ENCODE measurements at regions not wholly inside any gene's neighbourhood (a gene's known extent, or its start where the extent isn't known, plus 50 kb on each side); places are given as distances from the start of the nearest gene placed in this dataset.
A peak's percentile ranks its signal among the peaks of the same experiment; 100 is the strongest.

GRCh38 chr3:177358091-177358976, 161.1 kb upstream of the TBL1XR1 start:
- no peak for FAIRE-seq
- Histone ChIP-seq H3K4me1 (peaks cover 15 to 35% (median 32%) of the 10 kb centered on the region in 3 donors), H3K4me3 (peak overlapping the region in 1 of 4 donors; percentile 2)

GRCh38 chr3:177358977-177359592, 161.8 kb upstream of the TBL1XR1 start:
- H3K4me1 ChIP-seq, result peaks cover 15 to 35% (median 32%) of the 10 kb centered on the region in 3 donors
- no peak for TF ChIP-seq CTCF (IDR thresholded peaks at IDR 0.05)
- no peaks in the 10 kb centered on the region for H3K36me3 ChIP-seq
- FAIRE-seq (no peak), ATAC-seq (peak; percentile 15 to 38 (median 16)), DNase-seq (peak; percentile 28 to 68 (median 48))
- no peaks in the 10 kb centered on the region for H3K9me3 ChIP-seq
- H3K27ac ChIP-seq, result peak overlapping the region; percentile 64 to 93 (median 80)
- no peaks in the 10 kb centered on the region for H3K27me3 ChIP-seq
- intact Hi-C loops (cut with DNase I), result loop anchor here (2.0 to 10.0 kb wide), 3 partner anchors 144 to 162 kb away; partner anchors contain the start of gene TBL1XR1 (in 2 of the 3)
- WGBS, 2 donors, result 52 to 57% methylated on average over 31 of the region's 31 CpGs
- H3K4me3 ChIP-seq, result peak overlapping the region in 2 of 4 donors; percentile 40 to 42

More at GRCh38 chr3:177358091-177358976, 161.1 kb upstream of the TBL1XR1 start:
- peak in 3 of 4 donors; percentile 1 to 17 (median 15) for ATAC-seq
- H3K27me3 ChIP-seq, result no peaks in the 10 kb centered on the region
- TF ChIP-seq CTCF (IDR thresholded peaks at IDR 0.05), result no peak
- WGBS, 2 donors, result 61 to 62% methylated on average over 15 of the region's 15 CpGs
- no peaks in the 10 kb centered on the region for H3K9me3 ChIP-seq
- H3K27ac ChIP-seq, result peak overlapping the region; percentile 28 to 93 (median 80)
- H3K36me3 ChIP-seq, result no peaks in the 10 kb centered on the region
- peak in 1 of 6 donors; percentile 62 for DNase-seq
- intact Hi-C loops (cut with DNase I), result loop anchor here (2.0 to 10.0 kb wide), 3 partner anchors 144 to 162 kb away; partner anchors contain the start of gene TBL1XR1 (in 2 of the 3)

DNA sequence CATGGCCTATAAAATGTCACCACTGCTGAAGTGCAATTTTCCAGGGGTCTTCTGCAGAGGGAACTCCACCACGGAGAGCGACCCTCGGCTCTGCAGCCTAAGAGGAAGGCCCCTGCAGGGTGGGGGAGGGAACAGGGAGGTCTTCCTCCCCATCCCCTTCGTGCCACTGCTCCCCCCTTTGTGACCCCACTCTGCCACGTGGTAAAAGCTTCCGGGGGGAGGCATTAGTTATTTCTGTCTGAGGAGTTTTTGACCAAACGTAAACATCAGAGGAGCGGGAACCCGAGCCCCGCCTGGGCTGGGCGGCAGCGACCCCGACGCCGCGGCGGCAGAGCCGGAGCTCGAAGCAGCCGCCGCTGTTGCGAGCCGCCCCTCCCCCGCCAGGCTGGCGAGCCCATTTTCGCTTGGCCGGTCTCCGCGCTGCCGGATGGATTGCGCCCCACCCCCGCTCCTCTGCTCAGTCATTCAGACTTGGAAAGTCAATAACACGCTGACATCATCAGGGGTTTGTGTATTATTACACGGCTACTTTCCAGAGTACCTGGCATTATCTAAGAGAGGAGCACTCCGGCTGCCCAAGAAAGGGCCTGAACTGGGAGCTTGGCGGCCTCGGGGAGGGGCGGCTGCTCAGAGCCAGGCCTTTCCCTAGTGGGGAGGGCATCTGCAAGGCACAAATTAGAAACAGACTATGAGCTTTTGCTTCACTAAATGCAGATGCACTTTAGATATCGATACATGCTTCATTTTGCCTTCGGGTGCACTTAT, 162.5 kb upstream of the TBL1XR1 start:
- Histone ChIP-seq H3K4me1 (peaks cover 15 to 35% (median 32%) of the 10 kb centered on the region in 3 donors), H3K4me3 (peak overlapping the region in 3 of 4 donors; percentile 3 to 42 (median 40)), H3K9me3 (no peaks in the 10 kb centered on the region), H3K27me3 (no peaks in the 10 kb centered on the region), H3K27ac (peak overlapping the region; percentile 64 to 93 (median 80)), H3K36me3 (no peaks in the 10 kb centered on the region)
- peak; percentile 87 to 96 (median 93) for ATAC-seq
- WGBS, 2 donors, result 1% methylated on average over 40 of the region's 40 CpGs
- no peak for FAIRE-seq
- intact Hi-C loops (cut with DNase I), result loop anchor here (2.0 to 10.0 kb wide), 3 partner anchors 145 to 163 kb away; partner anchors contain the start of gene TBL1XR1 (in 2 of the 3)
- no peak for TF ChIP-seq CTCF (IDR thresholded peaks at IDR 0.05)
- peak; percentile 94 to 99 (median 96) for DNase-seq

DNA sequence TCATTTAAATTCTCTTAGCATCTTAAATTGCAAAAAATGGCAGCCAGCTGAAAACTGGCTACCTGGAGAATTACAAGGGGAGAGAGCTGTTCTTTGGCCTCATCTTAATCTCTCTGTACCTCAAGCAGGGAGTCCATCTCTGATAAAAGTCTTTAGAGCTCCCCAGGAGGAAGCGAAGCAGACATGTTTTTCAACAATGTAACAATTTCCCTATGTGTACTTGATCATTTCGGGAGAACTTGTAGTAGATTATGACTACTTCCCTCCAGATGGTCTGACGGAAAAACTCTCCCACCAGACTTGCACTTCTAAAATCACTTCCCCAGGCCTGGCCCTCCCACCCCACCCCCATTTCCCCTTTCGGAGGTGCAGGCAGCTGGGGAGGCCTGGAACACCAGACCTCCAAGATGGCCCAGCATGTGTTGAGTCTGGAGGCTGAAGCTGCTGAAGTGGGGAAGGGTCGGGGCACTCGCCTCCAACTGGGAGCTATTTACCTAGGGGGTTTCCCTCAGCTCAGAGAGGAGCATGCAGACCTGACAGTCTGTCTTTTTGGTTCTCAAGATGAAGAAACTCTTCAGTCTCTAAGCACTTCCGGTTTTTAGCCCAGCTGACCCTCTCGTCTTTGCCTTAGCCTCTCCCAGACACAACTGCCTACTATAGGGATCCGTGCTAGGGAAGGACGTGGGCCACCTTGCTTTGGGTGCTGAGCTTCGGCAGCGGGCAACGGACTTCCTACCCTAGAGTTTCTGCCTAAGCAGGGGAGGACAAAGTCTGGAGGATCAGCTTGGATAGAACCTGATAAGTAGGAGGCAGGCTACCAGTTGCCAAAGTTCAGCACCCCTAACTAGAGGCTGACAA, 164.0 kb upstream of the TBL1XR1 start:
- no peak for TF ChIP-seq CTCF (IDR thresholded peaks at IDR 0.05)
- FAIRE-seq (no peak), ATAC-seq (no peak), DNase-seq (no peak)
- H3K4me1 ChIP-seq, result peaks cover 15 to 32% (median 30%) of the 10 kb centered on the region in 3 donors
- H3K9me3 ChIP-seq, result no peaks in the 10 kb centered on the region
- H3K36me3 ChIP-seq, result no peaks in the 10 kb centered on the region
- H3K27ac ChIP-seq, result peak overlapping the region in 3 of 4 donors; percentile 70 to 93 (median 91)
- intact Hi-C loops (cut with DNase I), result no loop called here
- WGBS, 2 donors, result 85 to 88% methylated on average over 13 of the region's 13 CpGs
- no peaks in the 10 kb centered on the region for H3K27me3 ChIP-seq
- no peak overlapping the region for H3K4me3 ChIP-seq

Measured in pancreas (tissue), 10 donors.